HepG2 (cell line): ENCODE measurements at regions not wholly inside any gene's neighbourhood (a gene's known extent, or its start where the extent isn't known, plus 50 kb on each side); places are given as distances from the start of the nearest gene placed in this dataset.

Experiments
- EZH2 ChIP-seq: conservative IDR thresholded peaks from 2 replicates; pipeline ENCODE4 v1.6.1; 2012; ENCODE audit warnings: mild to moderate bottlenecking, low read depth, low read length, moderate library complexity
- MATR3 ChIP-seq: sonication (generic); formaldehyde crosslinking; IDR thresholded peaks from 2 replicates; pipeline ENCODE4 v1.4.0; 2020; ENCODE audit warnings: missing genetic modification reagents
- NFYB ChIP-seq: sonication (generic); formaldehyde crosslinking; IDR thresholded peaks from 2 replicates; pipeline ENCODE4 v1.4.0; 2020; ENCODE audit warnings: missing genetic modification reagents
- SIN3A ChIP-seq: IDR thresholded peaks from 2 replicates; pipeline ENCODE4 v1.6.1; 2011; ENCODE audit warnings: low read depth, mild to moderate bottlenecking, control low read depth, low read length, borderline replicate concordance
- ZSCAN21 ChIP-seq: sonication (generic); formaldehyde crosslinking; IDR thresholded peaks from 2 replicates; pipeline ENCODE4 v1.8.0; 2022; ENCODE audit warnings: mild to moderate bottlenecking, missing genetic modification reagents, moderate library complexity, borderline replicate concordance
- TF ChIP-seq, protein P1 (sequence below): sonication (generic); formaldehyde crosslinking; IDR thresholded peaks from 2 replicates; pipeline ENCODE4 v1.4.0; 2020; ENCODE audit warnings: missing genetic modification reagents, mild to moderate bottlenecking, borderline replicate concordance

DNA sequence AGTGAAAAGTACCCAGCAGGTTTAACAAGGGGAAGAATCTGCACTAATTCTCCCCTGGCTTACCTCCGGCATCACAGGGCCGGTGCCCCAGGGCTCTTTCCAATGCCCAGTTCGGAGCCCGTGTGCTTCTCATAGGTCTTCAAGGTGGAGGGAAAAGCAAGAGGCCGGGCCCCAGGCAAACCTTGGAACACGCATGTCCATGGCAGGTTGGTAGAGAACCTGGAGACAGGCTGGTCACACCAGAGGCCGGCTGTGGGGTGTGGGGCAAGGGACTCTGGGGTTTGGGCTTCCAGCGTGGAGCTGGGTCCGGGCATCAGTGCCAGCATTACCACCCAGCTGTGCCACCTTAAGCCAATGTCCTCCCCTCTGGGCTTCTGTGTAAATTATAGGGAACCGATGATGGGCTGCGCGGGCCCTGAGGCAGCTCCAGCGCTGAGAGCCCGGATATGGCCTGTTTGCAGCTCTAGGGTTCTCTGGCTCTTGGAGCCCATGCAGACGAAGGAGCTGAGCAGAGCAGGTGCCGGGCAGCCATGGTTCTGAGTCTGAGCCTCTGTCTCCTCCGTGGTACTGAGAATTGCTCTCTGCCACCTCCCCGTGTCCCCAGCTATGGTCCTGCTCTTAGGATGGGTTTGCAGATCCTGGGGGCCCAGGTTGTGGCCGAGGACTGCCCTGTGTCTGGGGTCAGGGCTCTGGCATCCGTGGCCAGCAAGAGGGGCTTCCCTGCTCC, 197.0 kb upstream of the C14orf180 start:
- TF ChIP-seq NFYB (CRISPR knock-in tag) (no peak), MATR3 (CRISPR knock-in tag) (no peak), SIN3A (no peak), ZSCAN21 (CRISPR knock-in tag) (no peak), EZH2 (no peak)
- TF ChIP-seq, protein P1, sequence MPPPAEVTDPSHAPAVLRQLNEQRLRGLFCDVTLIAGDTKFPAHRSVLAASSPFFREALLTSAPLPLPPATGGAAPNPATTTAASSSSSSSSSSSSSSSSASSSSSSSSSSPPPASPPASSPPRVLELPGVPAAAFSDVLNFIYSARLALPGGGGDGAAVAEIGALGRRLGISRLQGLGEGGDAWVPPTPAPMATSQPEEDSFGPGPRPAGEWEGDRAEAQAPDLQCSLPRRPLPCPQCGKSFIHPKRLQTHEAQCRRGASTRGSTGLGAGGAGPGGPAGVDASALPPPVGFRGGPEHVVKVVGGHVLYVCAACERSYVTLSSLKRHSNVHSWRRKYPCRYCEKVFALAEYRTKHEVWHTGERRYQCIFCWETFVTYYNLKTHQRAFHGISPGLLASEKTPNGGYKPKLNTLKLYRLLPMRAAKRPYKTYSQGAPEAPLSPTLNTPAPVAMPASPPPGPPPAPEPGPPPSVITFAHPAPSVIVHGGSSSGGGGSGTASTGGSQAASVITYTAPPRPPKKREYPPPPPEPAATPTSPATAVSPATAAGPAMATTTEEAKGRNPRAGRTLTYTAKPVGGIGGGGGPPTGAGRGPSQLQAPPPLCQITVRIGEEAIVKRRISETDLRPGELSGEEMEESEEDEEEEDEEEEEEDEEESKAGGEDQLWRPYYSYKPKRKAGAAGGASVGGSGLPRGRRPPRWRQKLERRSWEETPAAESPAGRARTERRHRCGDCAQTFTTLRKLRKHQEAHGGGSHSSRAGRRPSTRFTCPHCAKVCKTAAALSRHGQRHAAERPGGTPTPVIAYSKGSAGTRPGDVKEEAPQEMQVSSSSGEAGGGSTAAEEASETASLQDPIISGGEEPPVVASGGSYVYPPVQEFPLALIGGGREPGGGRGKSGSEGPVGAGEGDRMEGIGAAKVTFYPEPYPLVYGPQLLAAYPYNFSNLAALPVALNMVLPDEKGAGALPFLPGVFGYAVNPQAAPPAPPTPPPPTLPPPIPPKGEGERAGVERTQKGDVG (CRISPR knock-in tag): no peak
